ENCODE measurements at regions not wholly inside any gene's neighbourhood (a gene's known extent, or its start where the extent isn't known, plus 50 kb on each side); places are given as distances from the start of the nearest gene placed in this dataset.

GRCh38 chr20:48483334-48484066 is 344.3 kb downstream of the PREX1 start:
- 87 to 92% methylated on average over 7 to 11 of the region's 11 CpGs for WGBS, 2 experiments (ENCODE audit: insufficient coverage in 1 of 2, insufficient read length in 1 of 2)
- no peak for TF ChIP-seq CTCF (conservative IDR thresholded peaks at IDR 0.05)
- H3K4me1 Mint-ChIP-seq: peaks cover 10% of the 10 kb centered on the region

GRCh38 chr20:48482790-48483189 is 345.0 kb downstream of the PREX1 start:
- Mint-ChIP-seq H3K4me1 (peaks cover 10% of the 10 kb centered on the region), H3K27ac (no peak overlapping the region), H3K27me3 (ENCODE audit: insufficient read depth) (peaks cover 8% of the 10 kb centered on the region), H3K4me3 (no peak overlapping the region), H3K36me3 (ENCODE audit: low read depth) (no peaks in the 10 kb centered on the region), H3K9me3 (no peaks in the 10 kb centered on the region)
- Histone ChIP-seq H3K27ac (ENCODE audit: low read depth, low read length) (no peak overlapping the region), H3K27me3 (ENCODE audit: control insufficient read depth, insufficient read depth, low read length, poor library complexity, severe bottlenecking) (no peaks in the 10 kb centered on the region), H3K9me3 (ENCODE audit: control insufficient read depth, low read length) (no peaks in the 10 kb centered on the region), H3K4me3 (ENCODE audit: low read length) (no peak overlapping the region), H3K36me3 (ENCODE audit: control insufficient read depth, insufficient read depth, low read length) (no peaks in the 10 kb centered on the region), H3K9ac (ENCODE audit: extremely low read depth, low read length, poor library complexity, severe bottlenecking) (no peak overlapping the region), H3K4me1 (ENCODE audit: control insufficient read depth, insufficient read depth, low read length) (peaks cover 2% of the 10 kb centered on the region)
- WGBS, 2 experiments (ENCODE audit: insufficient coverage in 1 of 2, insufficient read length in 1 of 2): 85 to 92% methylated on average over 7 to 9 of the region's 9 CpGs
- no peak for DNase-seq
- no peak for TF ChIP-seq CTCF (conservative IDR thresholded peaks at IDR 0.05)

More at GRCh38 chr20:48483334-48484066, 344.3 kb downstream of the PREX1 start:
- no peak overlapping the region for H3K4me3 ChIP-seq (ENCODE audit: low read length)
- no peaks in the 10 kb centered on the region for H3K36me3 ChIP-seq (ENCODE audit: control insufficient read depth, insufficient read depth, low read length)
- H3K9ac ChIP-seq (ENCODE audit: extremely low read depth, low read length, poor library complexity, severe bottlenecking): no peak overlapping the region
- no peak for DNase-seq
- no peaks in the 10 kb centered on the region for H3K9me3 Mint-ChIP-seq
- H3K27me3 ChIP-seq (ENCODE audit: control insufficient read depth, insufficient read depth, low read length, poor library complexity, severe bottlenecking): no peaks in the 10 kb centered on the region
- no peak overlapping the region for H3K27ac ChIP-seq (ENCODE audit: low read depth, low read length)
- H3K27ac Mint-ChIP-seq: no peak overlapping the region
- no peaks in the 10 kb centered on the region for H3K36me3 Mint-ChIP-seq (ENCODE audit: low read depth)
- no peaks in the 10 kb centered on the region for H3K9me3 ChIP-seq (ENCODE audit: control insufficient read depth, low read length)
- H3K27me3 Mint-ChIP-seq (ENCODE audit: insufficient read depth): peaks cover 9% of the 10 kb centered on the region
- H3K4me3 Mint-ChIP-seq: no peak overlapping the region
- peaks cover 2% of the 10 kb centered on the region for H3K4me1 ChIP-seq (ENCODE audit: control insufficient read depth, insufficient read depth, low read length)

- Mint-ChIP-seq H3K36me3 (ENCODE audit: low read depth) (no peaks in the 10 kb centered on the region), H3K27ac (no peak overlapping the region), H3K9me3 (no peaks in the 10 kb centered on the region), H3K4me3 (no peak overlapping the region), H3K27me3 (ENCODE audit: insufficient read depth) (peaks cover 16% of the 10 kb centered on the region), H3K4me1 (peaks cover 10% of the 10 kb centered on the region)
- Histone ChIP-seq H3K27me3 (ENCODE audit: control insufficient read depth, insufficient read depth, low read length, poor library complexity, severe bottlenecking) (peaks cover 14% of the 10 kb centered on the region), H3K9me3 (ENCODE audit: control insufficient read depth, low read length) (no peaks in the 10 kb centered on the region), H3K9ac (ENCODE audit: extremely low read depth, low read length, poor library complexity, severe bottlenecking) (no peak overlapping the region), H3K4me1 (ENCODE audit: control insufficient read depth, insufficient read depth, low read length) (peaks cover 2% of the 10 kb centered on the region), H3K4me3 (ENCODE audit: low read length) (no peak overlapping the region), H3K27ac (ENCODE audit: low read depth, low read length) (no peak overlapping the region), H3K36me3 (ENCODE audit: control insufficient read depth, insufficient read depth, low read length) (no peaks in the 10 kb centered on the region)
- WGBS, 2 experiments (ENCODE audit: insufficient coverage in 1 of 2, insufficient read length in 1 of 2): 80 to 86% methylated on average over 4 to 5 of the region's 5 CpGs
- no peak for DNase-seq
- TF ChIP-seq CTCF (conservative IDR thresholded peaks at IDR 0.05): no peak
These were observed 347.5 kb downstream of the PREX1 start for GRCh38 chr20:48480216-48480772.
